Hepatic stellate cell (primary cell): ENCODE measurements at regions not wholly inside any gene's neighbourhood (a gene's known extent, or its start where the extent isn't known, plus 50 kb on each side); places are given as distances from the start of the nearest gene placed in this dataset.

Experiments used
- DNase-seq: peaks from one replicate; pipeline ENCODE4 v3.0.0; 2011; ENCODE audit warnings: low spot score

DNA sequence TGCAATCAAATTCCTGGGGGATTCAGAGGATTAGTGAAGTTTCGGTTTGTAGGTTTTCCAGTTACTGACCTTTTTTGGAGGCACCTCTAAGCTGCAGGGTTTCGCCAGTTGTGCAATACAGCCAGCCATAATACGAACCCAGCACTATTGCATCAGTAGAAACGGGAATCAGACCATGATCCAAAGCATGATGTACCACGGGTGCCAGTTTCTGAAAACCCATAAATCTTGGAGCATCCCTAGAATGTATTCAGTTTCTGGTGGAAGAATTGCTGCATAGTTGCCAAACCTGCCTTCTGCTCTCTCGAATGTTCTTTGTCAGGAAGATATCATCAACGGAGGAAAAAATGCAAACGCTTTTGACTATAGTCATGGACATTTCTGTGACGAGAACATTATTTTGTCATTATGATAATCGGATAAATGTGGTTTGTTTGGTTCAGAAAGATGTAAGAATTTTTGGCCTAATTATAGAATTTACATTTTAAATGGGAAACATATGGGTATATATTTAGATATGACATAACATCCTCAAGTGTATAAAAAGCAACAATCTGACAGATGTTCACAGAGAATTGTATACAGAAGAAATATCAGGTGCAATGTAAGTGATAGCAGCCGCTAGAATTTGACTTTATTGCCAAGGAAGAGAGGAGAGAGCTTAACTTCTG, 186.2 kb upstream of the PRKCQ start:
- DNase-seq, result no peak

DNA sequence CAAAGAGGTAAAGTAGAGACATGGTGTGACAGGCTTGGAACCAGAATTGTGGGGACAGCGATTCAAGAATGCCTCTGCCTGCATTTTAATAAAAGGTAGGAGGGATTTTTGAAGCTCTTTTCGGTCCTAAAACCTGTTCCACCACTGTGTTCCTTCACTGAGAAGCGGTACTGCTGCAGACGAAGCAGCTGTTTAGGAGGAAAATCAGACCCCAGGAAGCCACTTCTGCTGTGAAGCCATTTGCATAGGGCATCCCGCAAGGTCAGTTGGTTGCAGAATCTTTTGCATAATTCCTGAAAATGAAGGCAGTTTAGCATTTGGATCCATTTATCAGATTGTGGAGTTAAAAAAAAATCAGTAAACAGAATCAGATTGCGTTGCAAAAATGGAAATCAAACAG, 183.3 kb upstream of the PRKCQ start:
- DNase-seq, result no peak

DNA sequence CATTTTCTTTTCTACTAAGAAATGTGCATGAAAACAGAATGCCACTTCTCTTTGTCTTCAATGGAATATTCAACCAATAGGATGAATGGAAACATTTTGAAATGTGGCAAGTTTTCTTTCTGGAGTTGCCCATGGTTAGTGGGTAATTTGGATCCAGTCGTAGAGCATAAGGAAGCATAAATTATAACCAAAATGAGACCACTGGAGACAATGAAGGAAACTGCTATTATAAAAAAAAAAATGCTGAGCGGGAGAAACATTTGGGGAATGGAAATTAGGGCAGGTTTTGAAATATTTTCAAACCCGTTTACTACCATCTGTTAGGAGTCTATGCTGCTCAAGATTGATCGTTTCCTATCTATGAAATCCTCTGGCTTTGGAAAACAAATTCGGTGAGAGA, 182.9 kb upstream of the PRKCQ start:
- DNase-seq, result no peak

DNA sequence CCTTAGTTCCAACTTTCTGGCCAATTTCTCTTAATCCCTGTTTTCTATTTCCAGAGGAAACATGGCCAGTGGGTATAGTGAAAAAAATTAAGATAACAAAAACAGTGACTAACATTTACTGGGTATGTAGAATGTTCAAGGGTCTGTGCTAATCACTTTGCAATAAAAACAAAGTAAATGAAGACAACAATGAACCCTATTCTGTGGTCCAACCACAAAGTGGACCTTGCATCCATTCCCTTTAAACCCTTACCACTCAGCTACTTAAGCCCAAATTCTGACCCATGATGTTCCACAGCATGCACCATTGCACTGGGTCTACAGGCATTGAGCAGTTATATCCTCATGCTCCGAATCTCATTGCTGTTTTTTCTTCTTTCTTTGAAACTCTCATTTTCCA, 179.9 kb upstream of the PRKCQ start:
- DNase-seq, result no peak

DNA sequence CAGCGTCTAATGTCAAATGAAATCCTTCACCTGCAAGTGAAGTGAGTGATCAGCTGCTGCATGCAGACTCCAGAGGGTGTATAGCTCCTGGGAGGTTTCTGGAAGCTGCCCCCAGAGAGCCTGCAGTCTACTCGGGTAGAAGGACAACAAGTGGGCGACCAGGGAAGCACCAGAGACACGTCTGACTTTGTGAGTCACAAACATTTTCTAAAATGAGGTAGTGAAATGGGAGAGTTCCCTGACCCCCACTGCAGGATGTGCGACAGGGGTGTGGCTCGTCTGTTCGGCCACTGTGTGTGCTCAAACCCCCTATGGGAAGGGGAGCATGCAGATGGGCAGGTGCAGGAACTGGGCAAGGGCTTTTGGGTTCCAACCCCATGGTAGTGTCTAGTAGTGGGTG, 177.1 kb upstream of the PRKCQ start:
- DNase-seq, result no peak

DNA sequence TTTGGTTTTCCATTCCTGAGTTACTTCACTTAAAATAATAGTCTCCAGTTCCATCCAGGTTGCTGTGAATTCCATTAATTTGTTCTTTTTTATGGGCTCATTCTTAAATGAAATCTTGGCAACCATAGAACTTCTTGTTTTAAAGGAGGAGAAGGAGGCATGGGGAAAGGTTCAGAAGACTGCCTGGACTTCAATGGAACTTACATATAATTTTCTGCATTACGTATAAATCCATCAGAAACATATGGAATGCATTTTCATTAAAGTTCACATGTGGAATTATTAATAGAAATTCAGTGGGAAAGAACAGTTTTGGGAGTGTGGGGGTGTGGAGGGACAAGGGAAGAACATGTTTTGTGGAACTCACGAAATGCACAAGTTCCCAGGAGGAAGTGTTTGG, 176.6 kb upstream of the PRKCQ start:
- DNase-seq, result no peak

DNA sequence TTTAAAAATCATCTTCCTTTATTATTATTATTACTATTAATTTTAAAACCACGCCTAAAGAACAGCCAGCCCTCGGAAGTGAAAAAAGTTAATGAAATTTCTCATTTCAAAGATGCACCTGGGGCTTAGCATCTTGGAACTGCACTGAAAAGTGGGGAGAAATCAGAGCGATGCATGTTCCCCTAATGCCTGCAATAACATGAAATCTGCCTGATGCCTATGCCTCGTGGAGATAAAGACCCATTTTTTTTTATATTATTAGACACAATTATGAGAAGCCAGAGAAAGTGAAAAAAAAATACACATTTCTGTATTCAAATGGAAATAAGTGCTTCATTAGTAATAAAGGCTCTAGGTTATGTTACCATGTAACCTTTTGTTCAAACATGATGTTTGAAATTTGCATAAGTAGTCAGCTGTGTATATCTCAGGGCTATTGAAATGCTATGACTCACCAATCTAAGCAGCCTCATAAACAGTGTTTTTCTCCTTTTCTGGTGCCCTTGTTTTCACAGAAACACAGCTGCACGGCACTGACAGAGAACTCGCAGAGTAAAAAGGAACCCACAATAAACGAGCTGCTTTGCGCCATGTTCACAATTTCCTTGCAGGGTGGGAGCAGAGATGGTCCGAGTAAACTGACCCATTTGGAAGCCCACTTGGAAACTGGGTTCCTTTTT, 175.8 kb upstream of the PRKCQ start:
- DNase-seq, result no peak

DNA sequence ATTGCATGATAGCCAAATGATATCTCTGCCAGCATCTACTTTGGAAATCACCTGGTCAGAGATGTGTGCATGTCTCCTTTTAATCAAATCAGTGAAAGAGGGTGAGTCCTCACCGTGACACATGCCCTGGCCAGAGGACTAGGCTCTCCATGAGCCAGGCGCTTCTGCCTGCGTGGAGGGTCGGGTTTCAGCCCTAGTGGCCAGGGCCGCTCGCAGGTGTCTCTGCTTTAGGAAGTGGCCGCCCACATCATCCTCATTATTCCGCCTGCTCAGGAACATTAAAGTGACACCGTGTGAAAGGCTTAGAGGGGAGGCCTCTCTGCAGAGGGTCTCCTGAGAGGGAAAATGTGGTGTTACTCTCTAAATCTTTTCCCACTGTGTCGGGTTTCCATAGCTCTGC, 173.6 kb upstream of the PRKCQ start:
- DNase-seq, result no peak

DNA sequence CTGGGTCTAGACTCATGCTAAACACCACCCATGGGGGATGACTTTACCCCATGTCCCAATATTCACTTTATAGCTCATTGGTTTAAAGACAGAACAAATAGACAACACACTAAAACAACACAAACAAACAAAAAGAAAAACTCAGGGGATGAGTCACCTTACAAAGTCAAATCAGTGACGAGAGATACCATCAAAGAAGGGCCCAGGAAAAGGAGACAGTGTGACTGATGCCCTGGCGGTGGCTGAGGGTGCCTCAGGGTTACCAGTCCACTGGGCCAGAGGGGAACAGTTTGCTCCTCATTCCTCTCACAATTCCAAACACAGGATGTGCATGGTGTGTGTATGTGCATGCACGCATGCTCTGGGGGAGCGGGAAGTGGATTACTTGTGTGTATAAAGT, 171.3 kb upstream of the PRKCQ start:
- no peak for DNase-seq

DNA sequence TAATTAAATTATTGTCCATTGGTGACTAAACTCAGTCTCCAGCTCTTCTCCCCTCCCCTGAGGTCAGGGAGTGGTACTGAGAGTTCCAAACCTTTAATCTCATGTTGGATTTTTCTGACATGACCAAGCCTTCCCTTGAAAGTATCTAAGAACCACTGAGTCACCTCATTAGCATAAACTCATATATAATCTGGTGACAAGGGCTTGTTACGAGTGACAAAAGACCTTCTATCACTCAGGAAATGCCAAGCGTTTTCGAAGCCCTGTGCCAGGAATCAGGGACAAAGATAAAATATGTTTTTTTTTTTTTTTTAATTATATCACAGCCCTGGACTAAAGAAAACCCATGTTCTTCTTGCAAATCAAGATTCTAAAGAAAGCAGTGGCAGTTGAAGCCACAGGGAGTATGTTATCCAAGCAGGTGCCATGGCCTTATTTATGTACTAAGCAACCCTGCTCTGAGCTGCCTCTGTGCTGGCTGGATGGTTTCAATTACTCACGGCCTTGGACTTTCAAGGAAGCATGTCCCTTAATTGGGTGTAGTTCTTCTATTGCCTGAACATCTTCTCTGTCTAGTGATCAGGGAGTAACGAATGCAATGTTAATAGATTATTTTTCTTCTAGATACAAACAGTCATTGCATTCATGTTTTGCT, 169.0 kb upstream of the PRKCQ start:
- DNase-seq, result no peak

DNA sequence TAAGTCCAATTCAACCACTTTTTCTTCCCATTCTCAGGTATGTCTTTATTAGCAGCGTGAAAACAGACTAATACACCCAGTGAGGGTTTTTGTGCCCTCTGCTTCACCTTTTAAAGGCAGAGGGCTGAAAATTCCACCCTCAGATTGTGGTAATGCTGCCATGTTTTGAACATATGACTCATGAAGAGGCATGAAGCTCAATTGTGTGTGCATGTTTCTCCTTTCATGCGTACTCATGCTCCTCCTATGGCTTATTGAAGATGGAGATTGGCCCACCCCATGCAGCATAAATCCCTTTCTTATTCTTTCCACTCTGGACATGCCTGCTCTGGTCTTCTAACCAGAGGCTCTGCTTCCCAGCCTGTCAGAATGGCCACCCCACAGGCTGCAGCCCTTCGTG, 168.0 kb upstream of the PRKCQ start:
- DNase-seq, result no peak

DNA sequence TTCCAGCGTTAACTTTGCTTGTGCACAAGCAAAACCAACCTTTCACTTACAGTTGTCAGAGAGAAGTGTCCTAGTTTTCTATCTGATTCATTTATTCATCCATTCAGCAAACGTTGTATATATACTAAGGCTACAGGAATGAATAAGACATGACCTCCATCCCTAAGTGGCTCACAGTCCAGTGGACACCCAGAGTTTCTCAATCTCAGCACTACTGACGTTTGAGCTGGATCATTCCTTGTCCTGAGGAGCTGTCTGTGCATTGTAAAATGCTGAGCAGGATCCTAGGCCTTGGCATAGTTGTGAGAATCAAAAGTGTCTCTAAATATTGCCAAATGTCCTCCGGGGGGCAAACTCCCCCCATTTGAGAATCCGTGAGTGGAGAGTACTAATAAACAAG, 166.7 kb upstream of the PRKCQ start:
- DNase-seq, result no peak

DNA sequence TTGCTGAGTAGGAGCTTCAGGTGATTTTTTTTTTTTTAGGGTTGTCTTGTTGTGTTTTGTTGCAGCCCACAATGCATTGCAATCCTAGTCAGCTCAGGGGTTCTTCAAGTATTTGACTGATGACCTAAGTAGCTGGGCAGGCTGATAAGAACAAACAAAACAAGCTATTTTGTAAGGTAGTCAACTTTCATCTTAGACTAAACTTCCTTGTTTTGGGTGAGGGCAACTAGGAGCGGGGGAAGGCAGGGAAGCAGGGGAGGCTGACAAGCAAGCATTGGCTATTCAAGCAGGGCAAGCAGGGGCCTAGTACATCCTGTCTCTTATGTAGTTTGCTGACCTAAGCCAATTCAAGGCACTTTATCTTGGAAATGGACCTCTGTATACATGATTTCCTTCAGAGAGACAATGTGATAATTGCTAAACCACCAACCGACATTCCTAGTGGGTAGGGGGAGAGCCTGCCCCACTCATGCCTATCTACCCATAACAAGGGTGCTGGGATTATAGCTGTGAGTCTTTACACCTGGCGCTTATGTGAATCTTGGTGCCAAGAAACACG, 163.3 kb upstream of the PRKCQ start:
- no peak for DNase-seq

DNA sequence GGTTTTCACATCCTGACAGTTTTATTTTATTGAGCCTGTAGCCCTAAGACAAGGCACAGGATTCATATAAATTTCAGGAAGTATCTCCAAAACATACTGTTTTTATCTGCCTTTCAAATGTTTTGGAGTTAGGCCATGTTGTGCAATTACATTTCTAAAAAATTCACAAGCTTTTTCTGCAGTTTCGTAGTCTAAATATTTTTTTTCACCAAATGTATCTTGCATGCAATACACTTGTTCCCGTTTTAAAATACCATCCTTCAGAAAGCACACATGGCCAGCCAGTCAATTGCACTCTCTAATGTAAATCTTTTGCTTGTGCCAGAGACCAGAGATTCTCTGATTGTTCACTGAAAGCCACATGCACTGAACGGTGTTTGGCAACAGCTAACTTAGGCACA, 161.5 kb upstream of the PRKCQ start:
- no peak for DNase-seq

DNA sequence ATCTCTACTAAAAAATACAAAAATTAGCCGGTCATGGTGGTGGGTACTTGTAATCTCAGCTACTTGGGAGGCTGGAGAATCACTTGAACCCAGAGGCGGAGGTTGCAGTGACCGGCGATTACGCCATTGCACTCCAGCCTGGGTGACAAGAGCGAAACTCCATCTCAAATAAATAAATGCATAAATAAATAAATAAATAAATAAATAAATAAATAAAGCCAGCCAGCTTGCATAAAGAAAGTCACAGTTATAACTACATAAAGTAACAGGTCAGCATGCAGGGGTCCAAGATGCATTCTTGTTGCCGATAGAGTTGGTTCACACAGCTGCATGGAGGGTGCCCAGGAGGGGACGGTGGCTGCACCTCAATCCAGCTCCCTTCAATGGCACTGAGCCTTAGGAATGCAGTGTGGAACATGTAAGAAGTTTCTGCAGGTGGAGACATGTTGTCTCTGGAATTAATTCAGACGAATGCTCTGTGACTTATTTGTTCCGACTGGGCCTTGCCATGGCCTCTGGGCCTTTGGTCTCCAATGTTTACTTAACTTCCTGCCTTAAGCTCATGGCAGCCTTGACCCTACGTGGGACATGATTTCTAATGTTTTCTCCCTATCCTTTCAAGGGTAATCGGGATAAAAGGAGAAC, 159.6 kb upstream of the PRKCQ start:
- no peak for DNase-seq

DNA sequence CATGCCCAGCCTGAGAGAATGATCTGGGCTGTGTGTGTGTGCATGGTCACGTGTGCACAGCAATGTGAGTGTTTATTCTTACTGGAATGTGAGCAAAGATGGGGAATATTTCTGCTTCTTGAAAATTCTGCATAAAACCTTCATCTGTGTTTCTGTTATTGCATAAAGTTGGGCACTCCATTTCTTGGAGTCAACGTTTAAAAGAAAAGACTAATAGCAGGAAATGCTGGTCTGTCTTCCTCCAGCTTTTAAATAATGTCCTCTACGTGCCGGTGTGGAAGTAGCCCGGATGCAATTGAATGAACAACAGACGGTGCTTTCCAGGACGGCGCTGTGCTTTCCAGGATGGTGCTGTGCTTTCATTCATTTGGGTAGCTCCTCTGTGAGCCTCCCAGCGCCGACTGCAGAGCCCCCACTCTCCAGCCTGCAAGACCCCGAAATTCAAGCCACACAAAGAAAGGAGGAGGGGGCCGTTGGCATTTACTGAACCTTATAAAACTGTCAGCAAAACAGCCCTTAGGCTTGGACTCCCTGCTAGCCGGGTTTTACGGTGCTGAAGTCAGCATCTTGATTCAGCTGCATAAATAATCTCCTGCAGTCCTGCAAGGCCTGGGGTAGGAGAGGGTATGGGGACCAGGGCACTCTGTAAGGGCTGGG, 158.2 kb upstream of the PRKCQ start:
- no peak for DNase-seq

DNA sequence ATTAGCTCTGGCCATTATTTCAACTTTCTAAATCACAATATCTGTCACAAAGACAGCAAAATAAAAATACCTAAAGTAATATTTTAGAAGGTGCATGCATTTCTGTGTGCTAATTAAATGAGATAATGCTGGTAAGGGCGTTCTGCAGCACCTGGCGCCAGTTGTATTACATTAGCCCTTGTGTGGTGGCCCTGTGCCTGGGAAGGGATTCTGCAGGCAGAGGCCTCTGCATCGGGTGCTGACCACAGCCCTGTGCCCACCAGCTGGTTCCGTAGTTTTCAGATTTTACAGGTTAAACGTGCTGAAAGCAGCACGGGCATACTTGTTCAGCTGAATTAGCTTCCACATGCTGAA, 157.7 kb upstream of the PRKCQ start:
- DNase-seq, result no peak

DNA sequence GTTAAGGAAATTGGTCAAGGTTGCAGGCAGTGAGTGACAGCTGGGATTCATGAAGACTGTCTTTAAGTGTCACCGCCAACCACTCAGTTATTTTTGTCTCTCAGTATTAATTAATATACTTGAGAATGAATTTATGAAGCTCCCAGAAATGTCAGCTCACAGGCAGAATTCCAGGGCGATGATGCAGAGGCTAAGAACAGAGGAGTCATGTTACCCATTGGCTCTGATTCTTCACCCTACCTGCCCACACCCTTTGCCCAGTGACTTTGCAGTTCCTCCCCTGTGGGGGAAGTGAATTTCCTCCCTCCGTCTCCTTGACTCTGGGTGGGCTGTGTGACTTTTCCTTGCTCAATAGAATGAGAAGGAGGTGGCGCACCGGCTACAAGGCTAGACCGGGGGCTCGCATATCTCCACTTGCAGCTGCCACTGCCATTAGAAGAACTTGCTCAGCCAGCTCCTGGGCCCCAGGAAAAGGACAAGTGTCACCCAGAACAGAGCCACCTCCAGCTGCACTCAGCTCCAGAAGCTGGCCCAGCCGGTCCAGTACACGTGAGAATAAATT, 157.1 kb upstream of the PRKCQ start:
- DNase-seq, result no peak

DNA sequence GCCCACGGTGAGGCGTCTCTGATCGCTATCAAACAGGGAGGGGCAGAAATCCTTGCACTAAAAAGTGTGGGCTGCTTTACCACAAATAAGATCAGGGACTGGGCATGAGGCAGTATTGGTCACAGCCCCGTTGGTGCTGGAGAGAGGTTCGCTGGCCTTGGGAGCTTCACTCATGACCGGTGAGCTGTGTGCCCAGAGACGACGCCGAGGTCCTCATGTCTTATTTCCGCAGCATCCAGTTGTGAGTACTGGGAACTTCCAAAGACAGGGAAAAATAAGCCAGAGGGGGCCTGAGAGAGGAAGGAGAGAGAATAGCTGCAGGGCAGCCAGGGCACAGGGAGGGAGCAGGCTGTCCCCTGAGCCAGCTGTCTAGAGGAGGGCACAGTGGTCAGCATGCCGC, 154.2 kb upstream of the PRKCQ start:
- no peak for DNase-seq

DNA sequence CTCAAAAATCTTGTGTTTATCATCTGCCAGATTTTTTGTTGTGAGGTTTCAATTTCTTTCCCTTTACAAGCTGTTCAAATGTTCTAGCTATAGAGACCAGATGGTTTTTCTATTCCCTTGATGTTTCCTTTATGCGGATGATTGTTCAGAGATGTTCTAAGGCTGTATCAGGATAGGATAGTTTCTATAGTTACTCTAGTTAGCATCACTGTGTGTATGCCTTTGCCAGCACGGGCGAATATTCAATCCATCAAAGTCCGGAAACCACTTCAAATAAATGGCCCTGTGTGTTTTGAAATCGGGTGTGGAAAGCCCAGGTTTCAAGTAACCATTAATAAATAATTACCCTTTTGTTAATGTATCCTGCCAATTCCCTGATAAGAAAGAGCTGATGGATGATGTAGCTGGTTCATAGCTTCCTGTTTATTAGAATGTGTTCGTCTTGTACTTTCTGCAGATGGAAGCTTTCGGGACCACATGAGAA, 149.8 kb upstream of the PRKCQ start:
- DNase-seq, result no peak

DNA sequence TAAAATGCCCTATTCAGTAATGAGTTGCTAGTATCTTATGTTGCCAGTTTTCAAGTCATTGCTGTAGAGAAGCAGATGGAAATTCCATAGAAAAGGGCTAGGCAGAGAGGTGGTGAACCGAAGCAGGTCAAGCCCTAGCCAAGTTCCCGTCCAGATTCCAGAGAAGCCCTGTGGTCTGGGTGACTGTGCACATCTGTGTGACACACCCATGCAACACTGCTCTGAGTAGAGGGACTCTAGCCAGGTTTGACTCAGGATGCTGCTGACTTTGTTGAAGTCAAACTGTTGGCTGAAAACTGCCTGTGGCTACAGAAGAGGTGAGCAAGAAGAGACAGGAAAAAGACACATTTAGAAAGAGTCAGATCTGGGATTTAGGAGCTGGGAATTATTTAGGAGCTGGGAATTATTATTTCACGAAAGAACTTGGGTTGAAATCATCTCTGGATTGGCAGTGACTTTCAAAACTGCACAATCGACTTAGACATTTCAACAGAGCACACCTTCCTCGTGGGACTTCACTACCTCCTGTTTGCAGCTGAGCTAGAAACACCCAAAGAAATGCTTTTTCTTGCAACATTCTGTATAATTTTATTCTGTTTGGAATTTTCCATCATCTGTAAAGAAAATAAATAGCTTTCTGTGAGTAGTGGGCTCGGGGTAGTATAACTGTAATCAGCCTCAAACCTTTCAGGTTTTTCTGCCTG, 149.1 kb upstream of the PRKCQ start:
- no peak for DNase-seq
